Testis (tissue), 2 donors: ENCODE measurements at regions not wholly inside any gene's neighbourhood (a gene's known extent, or its start where the extent isn't known, plus 50 kb on each side); places are given as distances from the start of the nearest gene placed in this dataset.

ENCODE experiments used
- POLR2A ChIP-seq: fragments of 450-650 bp; IDR thresholded peaks from one replicate; pipeline ENCODE4 v1.6.1; 2017; ENCODE audit warnings: antibody characterized with exemption, mild to moderate bottlenecking, moderate library complexity
- TF ChIP-seq, protein P1 (sequence below), 3 experiments: fragments of 450-650 bp in 2 of 3; fragments of 200-600 bp in 1 of 3; sonication (generic) in 1 of 3; IDR thresholded peaks; one replicate each; pipeline ENCODE4 v1.5.1; 2016 to 2019; ENCODE audit warnings: antibody characterized with exemption in 3 of 3, mild to moderate bottlenecking in 2 of 3, moderate library complexity in 1 of 3

DNA sequence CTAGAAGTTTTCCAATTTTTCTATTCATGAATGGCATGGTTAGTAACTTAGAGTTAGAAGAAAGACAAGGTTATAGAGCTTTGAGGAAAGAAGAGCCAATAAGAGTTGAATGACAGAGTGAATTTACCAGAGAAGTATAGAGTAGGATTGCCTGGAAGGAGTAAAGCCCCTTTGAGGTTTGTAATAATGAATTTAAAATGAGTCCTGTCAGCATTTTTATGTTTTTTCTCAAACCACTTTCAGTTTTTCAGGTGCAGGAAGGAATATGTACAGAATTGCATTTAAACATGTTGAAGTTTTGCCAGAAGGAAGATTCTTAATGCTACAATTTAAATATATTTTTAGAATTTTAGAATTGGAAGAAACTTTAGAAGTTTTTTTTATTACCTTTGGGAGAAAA, 408.3 kb downstream of the DSC3 start:
- TF ChIP-seq, protein P1, sequence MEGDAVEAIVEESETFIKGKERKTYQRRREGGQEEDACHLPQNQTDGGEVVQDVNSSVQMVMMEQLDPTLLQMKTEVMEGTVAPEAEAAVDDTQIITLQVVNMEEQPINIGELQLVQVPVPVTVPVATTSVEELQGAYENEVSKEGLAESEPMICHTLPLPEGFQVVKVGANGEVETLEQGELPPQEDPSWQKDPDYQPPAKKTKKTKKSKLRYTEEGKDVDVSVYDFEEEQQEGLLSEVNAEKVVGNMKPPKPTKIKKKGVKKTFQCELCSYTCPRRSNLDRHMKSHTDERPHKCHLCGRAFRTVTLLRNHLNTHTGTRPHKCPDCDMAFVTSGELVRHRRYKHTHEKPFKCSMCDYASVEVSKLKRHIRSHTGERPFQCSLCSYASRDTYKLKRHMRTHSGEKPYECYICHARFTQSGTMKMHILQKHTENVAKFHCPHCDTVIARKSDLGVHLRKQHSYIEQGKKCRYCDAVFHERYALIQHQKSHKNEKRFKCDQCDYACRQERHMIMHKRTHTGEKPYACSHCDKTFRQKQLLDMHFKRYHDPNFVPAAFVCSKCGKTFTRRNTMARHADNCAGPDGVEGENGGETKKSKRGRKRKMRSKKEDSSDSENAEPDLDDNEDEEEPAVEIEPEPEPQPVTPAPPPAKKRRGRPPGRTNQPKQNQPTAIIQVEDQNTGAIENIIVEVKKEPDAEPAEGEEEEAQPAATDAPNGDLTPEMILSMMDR (IDR thresholded peaks at IDR 0.05), result no peak
- TF ChIP-seq POLR2A, result no peak
